KBM-7 (cell line): ENCODE measurements at regions not wholly inside any gene's neighbourhood (a gene's known extent, or its start where the extent isn't known, plus 50 kb on each side); places are given as distances from the start of the nearest gene placed in this dataset.

ENCODE experiments used
- DNase-seq: peaks from one replicate; pipeline ENCODE4 v3.0.0-alpha.2; 2015
- in situ Hi-C: fragments of 300-500 bp; cut with MboI; formaldehyde crosslinking; loops from 2 replicates; pipeline ENCODE4 v1.14.3; 2020; ENCODE audit warnings: low sequenced_read_pairs, low pct_unique_long_range_greater_than_20kb, mixed read lengths

DNA sequence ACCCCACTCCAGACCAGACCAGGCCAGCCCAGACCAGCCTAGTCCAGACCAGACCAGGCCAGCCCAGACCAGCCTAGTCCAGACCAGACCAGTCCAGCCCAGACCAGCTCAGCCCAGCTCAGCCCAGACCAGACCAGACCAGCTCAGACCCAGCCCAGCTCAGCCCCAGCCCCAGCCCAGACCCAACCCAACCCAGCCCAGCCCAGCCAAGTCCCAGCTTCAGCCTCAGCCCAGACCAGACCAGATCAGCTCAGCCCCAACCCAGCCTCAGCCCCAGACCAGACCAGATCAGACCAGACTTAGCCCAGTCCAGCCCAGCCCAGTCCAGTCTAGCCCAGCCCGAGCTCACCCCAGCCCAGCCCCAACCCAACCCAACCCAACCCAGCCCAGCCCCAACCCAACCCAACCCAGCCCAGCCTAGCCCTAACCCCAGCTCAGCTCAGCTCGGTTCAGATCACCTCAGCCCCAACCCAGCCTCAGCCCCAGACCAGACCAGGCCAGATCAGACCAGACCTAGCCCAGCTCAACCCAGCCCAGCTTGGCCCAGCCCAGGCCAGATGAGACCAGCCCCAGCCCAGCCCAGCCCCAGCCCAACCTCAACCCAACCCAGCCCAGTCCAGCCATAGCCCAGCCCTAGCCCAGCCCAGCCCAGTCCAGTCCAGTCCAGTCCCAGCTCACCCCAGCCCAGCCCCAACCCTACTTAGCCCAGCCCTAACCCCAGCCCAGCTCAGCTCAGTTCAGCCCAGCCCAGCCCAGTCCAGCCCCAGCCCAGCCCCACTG lies 204.7 kb downstream of the BCL11B start:
- in situ Hi-C loops = no loop called here
- DNase-seq = no peak

GRCh38 chr14:99067927-99068326 lies 204.1 kb downstream of the BCL11B start:
- no peak for DNase-seq
- in situ Hi-C loops = no loop called here

DNA sequence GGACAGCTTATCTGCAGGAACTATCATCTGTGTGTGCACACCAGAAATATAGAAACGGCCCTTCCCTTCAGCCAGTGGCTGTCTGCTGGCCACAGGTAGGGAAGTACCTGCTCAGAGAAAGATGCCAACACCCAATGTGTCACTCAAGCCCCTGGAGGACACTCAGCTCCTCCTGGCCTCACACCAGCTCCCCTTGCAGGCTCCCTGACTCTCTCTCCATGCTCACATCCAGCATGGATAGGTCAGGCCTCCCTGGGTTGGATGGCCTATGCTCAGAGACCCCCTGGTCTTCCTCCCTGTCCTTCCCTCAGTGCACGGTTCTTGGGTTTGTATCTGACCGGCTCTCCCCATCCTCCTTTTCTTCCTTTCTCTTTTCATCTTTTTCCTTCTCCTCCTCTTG lies 202.1 kb downstream of the BCL11B start:
- DNase-seq = no peak
- in situ Hi-C loops = no loop called here

DNA sequence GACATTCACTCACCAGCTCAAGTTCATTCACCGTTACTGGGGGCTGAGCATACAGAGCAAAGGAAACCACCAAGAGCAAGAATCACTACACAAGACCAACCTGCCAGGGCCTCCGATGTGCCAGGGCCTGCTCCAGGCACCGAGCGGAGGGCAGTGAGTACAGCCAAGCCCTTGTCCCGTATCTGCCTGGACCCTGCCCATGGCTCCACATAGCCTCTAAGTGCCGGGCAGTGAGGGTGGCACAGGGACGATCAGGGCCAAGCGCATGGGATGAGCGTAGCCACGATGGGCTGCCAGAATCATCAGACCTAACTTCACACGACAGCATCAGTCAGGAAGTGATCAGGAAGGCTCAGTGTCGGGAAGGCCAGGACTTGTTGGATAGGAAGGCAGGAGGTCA lies 199.6 kb downstream of the BCL11B start:
- in situ Hi-C loops = no loop called here

GRCh38 chr14:99072956-99073355 lies 199.0 kb downstream of the BCL11B start:
- no peak for DNase-seq

More for the DNA sequence above, 199.6 kb downstream of the BCL11B start:
- no peak for DNase-seq

DNA sequence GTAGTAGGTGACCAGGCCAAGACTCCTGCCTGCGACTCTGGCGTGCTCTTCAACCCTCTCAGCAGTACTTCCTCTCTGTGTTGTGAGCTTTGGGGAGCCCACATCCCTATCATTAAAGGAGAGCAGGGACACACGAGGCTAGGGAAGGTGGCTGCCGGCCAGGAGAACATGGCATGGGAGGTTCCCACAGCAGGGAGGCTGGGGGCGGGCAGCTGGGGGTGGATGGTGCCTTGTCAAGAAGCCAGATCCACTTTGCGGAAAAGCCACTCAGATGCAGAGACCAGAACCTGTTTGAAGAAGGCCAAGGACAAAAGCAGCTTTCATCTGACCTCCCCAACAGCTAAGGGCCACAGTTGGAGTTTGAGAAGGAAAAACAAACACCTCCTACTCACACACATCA lies 198.6 kb downstream of the BCL11B start:
- in situ Hi-C loops = no loop called here
- peak; percentile 5 for DNase-seq

More at GRCh38 chr14:99072956-99073355, 199.0 kb downstream of the BCL11B start:
- in situ Hi-C loops = no loop called here

GRCh38 chr14:99075061-99075460 lies 196.9 kb downstream of the BCL11B start:
- in situ Hi-C loops = no loop called here
- DNase-seq = peak; percentile 89

DNA sequence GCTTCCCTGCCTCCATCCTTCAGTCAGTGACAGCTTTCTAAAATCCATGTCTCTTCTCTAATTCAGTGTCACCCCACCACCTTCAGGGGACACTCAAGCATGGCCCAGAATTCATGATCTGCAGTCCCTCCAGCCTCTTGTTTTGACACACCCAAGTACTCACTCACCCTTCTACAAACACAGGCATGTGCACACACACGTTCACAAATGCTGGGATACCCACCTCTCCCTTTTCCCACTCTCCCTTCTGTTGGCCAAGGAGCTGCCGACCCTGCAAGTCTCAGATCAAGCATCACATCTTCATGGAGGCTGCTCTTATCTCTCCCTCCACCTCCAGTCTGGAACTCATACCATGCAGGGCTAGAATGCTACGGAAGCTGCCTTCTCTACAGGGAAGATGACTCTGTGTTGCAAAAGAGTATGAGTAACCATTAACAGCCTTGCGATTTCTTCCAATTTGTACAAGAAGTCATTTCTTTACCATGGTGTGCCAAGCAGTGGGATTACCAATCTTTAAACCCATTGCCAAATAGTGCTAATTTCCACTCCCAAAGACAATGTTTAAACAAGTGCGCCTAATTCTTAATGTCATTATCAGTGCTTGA lies 196.1 kb downstream of the BCL11B start:
- peak; percentile 17 for DNase-seq
- in situ Hi-C loops = no loop called here

DNA sequence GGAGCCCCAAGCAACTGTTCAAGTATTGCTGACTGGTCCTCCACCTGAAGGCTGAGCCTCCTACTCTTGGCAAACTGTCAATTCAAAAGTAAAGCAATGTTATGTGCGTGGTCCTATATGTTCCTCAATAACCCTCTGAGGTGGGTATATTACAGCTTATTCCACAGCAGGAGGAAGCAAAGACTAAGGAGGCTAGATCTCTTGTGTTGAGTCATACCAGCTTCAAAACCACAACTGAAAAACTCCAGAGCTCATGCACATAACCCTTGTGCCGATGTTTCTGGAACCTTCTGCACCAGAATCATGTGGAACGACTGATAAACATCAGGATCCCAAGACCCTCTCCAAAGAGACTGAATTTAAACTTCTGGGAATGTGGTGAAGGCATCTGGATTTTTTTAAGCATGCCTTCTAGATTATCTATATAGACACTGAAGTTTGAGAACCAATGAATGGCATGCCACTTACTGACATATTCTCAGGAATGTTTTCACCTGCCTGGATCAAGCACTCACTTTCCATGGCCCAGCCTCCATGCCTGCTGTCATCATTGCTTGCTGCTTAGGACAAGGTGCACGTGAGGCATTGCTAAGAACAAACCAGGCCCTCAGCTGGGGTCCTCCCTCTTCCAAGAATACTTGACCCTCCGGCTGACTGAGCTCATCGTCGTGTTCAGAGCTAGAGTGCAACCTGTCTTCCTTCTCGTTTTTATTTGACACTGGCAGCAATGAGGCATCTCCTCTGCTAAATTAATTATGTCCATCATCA lies 194.7 kb downstream of the BCL11B start:
- in situ Hi-C loops = no loop called here
- peak; percentile 64 for DNase-seq

DNA sequence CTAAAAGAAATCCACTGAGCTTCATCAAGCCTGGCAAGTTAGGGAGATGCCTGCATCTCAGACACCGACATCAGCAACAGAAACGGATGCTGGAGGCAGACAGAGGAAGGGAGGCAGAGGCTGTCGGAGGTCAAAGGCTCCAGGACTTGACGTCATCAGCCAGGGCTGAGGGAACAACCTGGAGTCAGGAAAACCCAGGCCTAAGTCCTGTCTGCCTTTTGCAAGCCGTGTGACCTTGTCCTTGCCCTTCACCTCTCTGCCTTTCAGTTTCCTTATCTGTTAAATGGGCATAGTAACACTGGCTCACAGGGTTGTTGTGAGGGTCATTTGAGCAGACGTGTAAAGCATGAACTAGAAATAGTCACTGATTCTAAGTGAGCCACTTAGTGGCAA lies 194.2 kb downstream of the BCL11B start:
- DNase-seq = no peak
- in situ Hi-C loops = no loop called here

DNA sequence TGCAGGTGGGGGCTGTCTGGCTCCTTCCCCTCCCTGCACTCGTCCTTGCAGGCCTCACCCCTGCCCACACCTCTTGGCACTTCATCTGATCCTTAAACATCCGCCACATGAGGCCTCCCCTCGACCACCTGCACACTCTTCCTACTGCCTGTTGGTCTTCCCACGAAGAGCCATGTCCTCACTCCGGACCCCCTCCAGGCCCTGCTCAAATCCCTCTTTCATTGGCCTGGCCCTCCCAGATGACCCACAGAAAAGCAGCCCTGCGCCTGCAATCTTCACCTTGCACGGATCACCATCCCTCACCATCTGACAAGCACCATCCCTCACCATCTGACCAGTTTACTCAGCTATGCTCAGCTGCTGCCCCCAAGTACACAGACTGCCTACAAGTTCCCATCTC lies 193.6 kb downstream of the BCL11B start:
- no peak for DNase-seq
- in situ Hi-C loops = no loop called here

DNA sequence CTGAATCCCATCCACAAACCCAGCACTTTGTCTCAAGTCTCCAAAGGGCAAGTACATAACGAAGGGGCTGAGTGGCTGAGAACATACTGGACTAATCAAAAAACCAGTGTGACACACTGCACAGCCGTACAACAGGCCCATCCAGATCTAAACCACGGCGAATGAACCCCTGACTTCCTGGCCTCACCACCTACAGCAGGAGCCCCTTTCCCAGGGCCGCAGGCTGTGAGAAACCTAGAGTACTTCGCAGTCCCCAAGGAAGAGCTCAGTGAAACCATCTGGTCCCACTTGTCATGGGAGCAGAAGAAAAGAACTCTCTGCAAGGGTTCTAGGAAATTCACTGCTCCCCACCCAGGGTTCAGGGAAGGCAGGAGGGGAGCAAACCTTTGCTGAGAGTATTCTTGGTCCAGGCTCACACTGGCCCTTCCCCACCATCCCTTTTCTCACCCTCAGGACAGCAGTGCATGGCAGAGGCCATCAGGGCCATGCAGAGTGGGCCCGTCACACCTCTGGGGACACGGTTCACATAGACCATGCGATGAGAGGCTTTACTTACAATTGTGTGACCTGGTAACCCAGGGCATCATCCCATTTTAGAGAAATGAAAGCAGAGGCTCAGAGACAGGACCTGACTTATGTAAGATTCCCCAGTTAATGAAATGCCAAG lies 192.8 kb downstream of the BCL11B start:
- in situ Hi-C loops = no loop called here
- DNase-seq = no peak

DNA sequence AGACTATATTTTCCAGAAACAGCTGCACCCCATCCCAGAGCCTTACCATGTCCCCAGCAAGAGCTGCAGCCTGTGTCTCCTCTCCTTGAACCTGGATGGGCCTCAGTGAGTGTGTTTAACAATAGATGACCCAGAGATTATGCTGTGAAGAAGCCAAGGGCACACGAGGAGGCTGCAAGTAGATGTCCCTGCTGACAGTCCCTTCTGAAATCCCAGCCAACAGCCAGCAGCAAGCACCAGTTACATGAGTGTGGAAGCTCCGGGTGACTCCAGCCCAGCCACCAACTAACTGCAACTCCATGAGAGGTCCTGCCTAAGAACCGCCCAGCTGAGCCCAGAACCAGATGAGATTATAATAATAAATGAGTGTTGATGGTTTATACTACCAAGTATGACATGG lies 191.7 kb downstream of the BCL11B start:
- in situ Hi-C loops = no loop called here
- no peak for DNase-seq

GRCh38 chr14:99081156-99081765 lies 190.7 kb downstream of the BCL11B start:
- in situ Hi-C loops = no loop called here
- DNase-seq = no peak

- in situ Hi-C loops = no loop called here
Measured at GRCh38 chr14:99081880-99082279, 190.1 kb downstream of the BCL11B start.

DNA sequence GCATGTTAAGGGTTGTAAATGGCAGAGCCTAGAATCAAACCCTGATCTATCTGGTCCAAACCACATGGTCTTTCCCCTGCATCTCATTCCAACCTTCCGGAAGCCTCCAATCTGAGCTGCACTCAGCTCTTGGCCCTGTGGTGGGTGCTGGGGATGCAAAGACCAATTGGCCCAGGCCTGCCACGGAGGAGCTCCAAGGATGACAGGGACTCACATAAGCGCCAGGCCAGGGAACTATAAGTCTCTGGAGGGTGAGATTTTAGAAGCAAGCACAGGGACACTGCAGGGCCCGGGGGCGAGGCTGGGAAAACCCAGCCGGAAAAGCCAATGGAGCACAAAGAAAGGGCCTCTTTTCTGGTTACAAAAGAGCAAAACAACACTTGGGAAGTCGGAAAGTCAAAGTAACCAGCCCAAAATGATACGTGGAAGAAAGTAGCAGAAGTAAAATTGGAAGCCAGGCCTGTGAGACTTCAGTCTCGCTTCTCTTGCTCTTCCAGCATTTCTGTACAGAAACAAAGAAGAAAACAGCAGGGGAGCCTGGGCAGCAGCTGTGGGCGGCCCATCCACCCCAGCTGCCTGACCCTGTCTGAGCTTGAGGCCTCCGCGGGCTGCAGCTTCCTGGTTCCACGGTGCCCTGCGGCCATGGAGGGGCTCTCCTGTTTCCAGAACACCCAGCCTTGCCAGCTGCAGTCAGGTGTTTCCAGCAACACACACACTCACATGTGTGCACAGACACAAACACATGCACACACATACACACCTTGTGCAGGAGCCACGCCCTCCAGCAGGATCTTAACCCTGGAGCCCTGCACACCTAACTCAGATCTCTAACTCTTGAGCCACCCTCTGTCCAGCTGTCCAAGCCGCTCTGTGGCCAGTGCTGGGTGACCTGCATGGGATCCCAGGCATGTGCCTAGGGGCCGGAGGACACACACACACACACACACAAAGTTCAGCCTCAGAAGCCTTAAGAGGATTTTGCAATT lies 178.2 kb downstream of the BCL11B start:
- in situ Hi-C loops = no loop called here
- DNase-seq = no peak

More at GRCh38 chr14:99081880-99082279, 190.1 kb downstream of the BCL11B start:
- no peak for DNase-seq

DNA sequence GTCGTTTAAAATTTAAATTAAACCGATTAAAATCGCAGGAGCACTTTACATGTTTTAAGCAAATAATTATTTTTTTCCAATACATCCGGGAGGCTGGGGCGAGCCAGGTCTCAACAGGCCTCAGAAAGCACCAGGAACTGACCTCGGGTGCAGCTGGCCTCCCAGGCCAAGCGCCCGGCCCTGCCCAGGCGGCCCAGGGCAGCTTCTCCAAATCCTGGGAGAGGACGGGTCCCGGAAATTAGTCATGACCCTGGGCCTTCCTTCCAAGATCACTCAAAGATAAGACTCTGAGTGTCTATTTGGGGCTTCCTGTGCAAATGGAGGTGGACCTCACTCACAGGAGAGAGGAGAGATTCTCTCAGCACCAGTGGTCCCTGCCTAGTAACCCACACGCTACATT lies 177.1 kb downstream of the BCL11B start:
- in situ Hi-C loops = no loop called here
- no peak for DNase-seq

DNA sequence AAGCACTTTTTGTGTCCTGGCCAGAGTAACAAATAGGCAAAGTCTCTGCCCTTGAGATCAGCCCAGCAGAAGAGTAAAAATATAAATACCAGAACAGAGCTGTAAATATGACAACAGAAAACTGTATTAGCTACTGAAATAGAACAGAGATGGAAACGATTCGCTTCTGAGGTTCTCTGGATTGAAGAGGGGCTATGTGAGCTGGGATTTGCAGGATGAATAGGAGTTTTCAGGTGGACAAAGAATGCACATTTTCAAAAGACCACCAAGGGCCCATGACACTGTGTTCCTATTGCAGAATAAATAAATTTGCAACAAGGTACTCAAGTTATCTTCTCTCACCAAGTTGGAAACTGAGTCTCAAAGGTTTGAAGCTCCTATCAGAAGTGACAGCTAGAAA lies 176.6 kb downstream of the BCL11B start:
- no peak for DNase-seq
- in situ Hi-C loops = no loop called here
